ENCODE measurements at regions not wholly inside any gene's neighbourhood (a gene's known extent, or its start where the extent isn't known, plus 50 kb on each side); places are given as distances from the start of the nearest gene placed in this dataset.

DNA sequence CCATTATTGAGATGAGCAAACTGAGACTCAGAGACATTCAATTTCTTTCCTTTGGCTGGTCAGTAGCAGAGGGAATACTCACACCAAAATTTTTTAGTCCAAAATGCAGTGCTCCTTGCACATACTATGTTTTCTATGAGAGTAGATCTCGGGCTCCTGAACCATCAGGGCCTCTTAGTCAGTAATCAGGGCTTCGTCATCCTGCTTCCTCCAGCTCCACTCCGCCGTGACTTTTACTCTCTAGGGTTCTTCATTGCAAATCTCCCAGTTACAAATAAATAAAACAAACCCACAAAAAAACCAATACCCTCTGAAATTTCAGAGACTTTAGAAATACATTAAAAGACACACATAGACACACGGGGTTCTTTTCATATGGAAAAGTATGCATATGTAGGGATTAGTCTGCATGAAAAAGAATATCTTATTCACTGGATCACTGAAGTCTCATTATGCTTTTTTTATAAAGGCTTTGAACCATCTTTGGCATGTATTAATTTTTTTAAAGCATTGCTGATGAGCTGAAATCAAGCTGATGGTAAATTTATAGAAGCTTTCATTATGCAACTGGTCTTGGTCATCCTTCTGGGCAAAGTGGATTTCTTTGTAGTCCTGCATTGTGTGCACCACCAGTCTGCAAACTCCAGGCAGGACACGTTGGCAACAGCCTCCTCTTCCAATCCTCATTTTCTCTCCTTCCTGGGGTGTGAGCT is 235.0 kb downstream of the ICOS start:
- H3K4me1 ChIP-seq = no peaks in the 10 kb centered on the region

DNA sequence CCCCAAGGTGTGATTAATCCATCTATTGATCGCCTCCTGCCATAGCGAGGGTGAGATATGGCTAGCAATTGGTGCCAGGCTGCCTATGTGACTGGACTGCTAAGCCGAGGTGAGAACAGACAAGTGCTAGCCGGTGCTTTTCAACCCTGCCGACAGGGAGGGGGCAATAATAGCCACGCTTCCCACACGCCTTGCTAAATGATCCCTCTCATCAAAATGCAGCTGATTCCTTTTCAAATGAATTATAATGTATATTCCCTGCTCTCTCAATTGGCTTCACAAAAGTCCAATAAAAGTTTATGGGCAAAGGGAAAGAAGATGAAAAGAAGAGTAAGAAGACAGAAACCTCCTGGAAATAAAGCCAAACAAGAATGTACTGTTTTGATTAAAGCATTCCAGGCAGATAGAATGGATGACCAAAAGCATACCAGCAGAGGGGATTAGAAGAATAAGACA is 235.6 kb downstream of the ICOS start:
- Histone ChIP-seq H3K4me3 (no peak overlapping the region), H3K27ac (no peak overlapping the region), H3K4me1 (no peaks in the 10 kb centered on the region), H3K9me3 (no peaks in the 10 kb centered on the region), H3K36me3 (no peaks in the 10 kb centered on the region), H3K27me3 (no peaks in the 10 kb centered on the region)
- DNase-seq = no peak
- in situ Hi-C loops (cut with MboI; ENCODE audit: low pct_ligation_motif_present in 1 of 4, low pct_unique_long_range_greater_than_20kb in 1 of 4, low sequenced_read_pairs in 3 of 4) = no loop called here
- intact Hi-C loops (cut with DNase I; ENCODE audit: low total_unique reads) = no loop called here
- WGBS, 2 donors (ENCODE audit: low coverage in 1 of 2) = 39 to 45% methylated on average over 6 to 7 of the region's 7 CpGs
- TF ChIP-seq POLR2AphosphoS5 (IDR thresholded peaks at IDR 0.05) = no peak
- no peak for TF ChIP-seq EP300 (IDR thresholded peaks at IDR 0.05; ENCODE audit: low read depth)
- TF ChIP-seq POLR2A (IDR thresholded peaks at IDR 0.05) = no peak
- TF ChIP-seq, protein P1, sequence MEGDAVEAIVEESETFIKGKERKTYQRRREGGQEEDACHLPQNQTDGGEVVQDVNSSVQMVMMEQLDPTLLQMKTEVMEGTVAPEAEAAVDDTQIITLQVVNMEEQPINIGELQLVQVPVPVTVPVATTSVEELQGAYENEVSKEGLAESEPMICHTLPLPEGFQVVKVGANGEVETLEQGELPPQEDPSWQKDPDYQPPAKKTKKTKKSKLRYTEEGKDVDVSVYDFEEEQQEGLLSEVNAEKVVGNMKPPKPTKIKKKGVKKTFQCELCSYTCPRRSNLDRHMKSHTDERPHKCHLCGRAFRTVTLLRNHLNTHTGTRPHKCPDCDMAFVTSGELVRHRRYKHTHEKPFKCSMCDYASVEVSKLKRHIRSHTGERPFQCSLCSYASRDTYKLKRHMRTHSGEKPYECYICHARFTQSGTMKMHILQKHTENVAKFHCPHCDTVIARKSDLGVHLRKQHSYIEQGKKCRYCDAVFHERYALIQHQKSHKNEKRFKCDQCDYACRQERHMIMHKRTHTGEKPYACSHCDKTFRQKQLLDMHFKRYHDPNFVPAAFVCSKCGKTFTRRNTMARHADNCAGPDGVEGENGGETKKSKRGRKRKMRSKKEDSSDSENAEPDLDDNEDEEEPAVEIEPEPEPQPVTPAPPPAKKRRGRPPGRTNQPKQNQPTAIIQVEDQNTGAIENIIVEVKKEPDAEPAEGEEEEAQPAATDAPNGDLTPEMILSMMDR (IDR thresholded peaks at IDR 0.05) = no peak

More for the DNA sequence above, 235.0 kb downstream of the ICOS start:
- WGBS, 2 donors (ENCODE audit: low coverage in 1 of 2) = 69 to 89% methylated on average over 4 to 6 of the region's 6 CpGs
- intact Hi-C loops (cut with DNase I; ENCODE audit: low total_unique reads) (no loop called here), in situ Hi-C loops (cut with MboI; ENCODE audit: low pct_ligation_motif_present in 1 of 4, low pct_unique_long_range_greater_than_20kb in 1 of 4, low sequenced_read_pairs in 3 of 4) (no loop called here)
- Histone ChIP-seq H3K27ac (no peak overlapping the region), H3K9me3 (no peaks in the 10 kb centered on the region), H3K4me3 (no peak overlapping the region), H3K27me3 (no peaks in the 10 kb centered on the region), H3K36me3 (no peaks in the 10 kb centered on the region)
- no peak for DNase-seq
- TF ChIP-seq EP300 (IDR thresholded peaks at IDR 0.05; ENCODE audit: low read depth) (no peak), POLR2A (IDR thresholded peaks at IDR 0.05) (no peak), POLR2AphosphoS5 (IDR thresholded peaks at IDR 0.05) (no peak)
- TF ChIP-seq, protein P1 (IDR thresholded peaks at IDR 0.05) = no peak

DNA sequence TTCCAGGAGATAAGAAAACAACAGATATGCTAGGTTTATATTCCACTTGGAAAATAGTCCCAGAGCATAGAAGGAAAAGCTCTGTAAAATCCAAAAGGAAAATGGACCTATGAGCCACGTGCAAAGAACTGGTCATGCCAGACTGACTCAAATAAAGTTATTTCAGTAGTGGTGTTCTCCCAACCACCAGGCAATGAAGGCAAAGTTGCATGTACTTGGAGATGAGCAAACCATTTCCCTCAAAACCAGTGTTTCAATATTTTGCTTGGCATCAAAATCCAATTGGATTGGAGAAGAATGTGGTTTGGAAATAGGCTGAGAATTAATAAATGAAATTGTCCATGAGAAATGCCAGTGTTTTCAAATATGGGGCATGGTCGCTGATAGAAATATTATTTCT is 237.5 kb downstream of the ICOS start:
- in situ Hi-C loops (cut with MboI; ENCODE audit: low pct_ligation_motif_present in 1 of 4, low pct_unique_long_range_greater_than_20kb in 1 of 4, low sequenced_read_pairs in 3 of 4) = no loop called here
- Histone ChIP-seq H3K27me3 (no peaks in the 10 kb centered on the region), H3K27ac (no peak overlapping the region), H3K4me3 (no peak overlapping the region), H3K4me1 (no peaks in the 10 kb centered on the region), H3K9me3 (no peaks in the 10 kb centered on the region), H3K36me3 (no peaks in the 10 kb centered on the region)
- 38 to 57% methylated on average over 2 of the region's 2 CpGs for WGBS, 2 donors (ENCODE audit: low coverage in 1 of 2)
- TF ChIP-seq POLR2AphosphoS5 (IDR thresholded peaks at IDR 0.05) (no peak), POLR2A (IDR thresholded peaks at IDR 0.05) (no peak)
- no peak for DNase-seq
- intact Hi-C loops (cut with DNase I; ENCODE audit: low total_unique reads) = no loop called here

DNA sequence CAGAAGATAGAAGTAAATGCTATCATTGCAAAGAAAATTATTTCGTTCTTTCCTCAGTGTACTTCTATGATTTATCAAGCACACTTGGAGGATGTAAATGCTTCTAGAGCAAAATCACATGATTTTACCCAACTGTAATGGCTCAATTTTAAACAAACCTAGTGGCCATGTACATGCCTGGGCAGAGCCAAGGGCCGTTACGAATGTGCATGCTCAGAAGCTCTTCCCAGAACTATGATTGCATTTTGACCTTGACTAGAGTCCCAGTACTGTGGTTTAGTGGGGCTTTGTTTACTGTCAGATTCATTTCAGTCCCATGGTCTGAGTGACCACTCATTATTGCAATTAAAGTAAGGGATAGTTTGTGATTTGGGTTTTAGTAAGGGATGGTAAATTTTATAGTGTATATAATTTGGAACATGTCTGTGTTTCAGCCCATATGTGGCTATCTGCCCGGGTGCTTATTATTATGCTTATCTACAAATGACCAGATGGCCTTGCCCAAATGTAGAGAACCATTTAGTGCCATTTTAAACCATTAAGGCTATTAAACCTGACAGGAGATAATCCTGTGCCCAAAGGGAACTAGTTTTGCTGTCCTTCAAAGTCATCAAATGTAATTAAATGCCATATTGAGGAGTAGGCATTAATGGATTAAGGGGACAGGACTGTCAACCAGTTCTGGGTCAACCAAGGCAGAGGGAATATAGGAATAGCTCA is 239.1 kb downstream of the ICOS start:
- WGBS, 2 donors (ENCODE audit: low coverage in 1 of 2) = 66 to 80% methylated on average over 3 to 4 of the region's 4 CpGs
- H3K9me3 ChIP-seq = no peaks in the 10 kb centered on the region
- TF ChIP-seq, protein P1 (IDR thresholded peaks at IDR 0.05) = no peak
- TF ChIP-seq POLR2A (IDR thresholded peaks at IDR 0.05) = no peak
- no peak for TF ChIP-seq POLR2AphosphoS5 (IDR thresholded peaks at IDR 0.05)
- TF ChIP-seq EP300 (IDR thresholded peaks at IDR 0.05; ENCODE audit: low read depth) = no peak
- H3K27ac ChIP-seq = no peak overlapping the region
- DNase-seq = no peak
- H3K4me3 ChIP-seq = no peak overlapping the region
- H3K36me3 ChIP-seq = no peaks in the 10 kb centered on the region
- intact Hi-C loops (cut with DNase I; ENCODE audit: low total_unique reads) (no loop called here), in situ Hi-C loops (cut with MboI; ENCODE audit: low pct_ligation_motif_present in 1 of 4, low pct_unique_long_range_greater_than_20kb in 1 of 4, low sequenced_read_pairs in 3 of 4) (no loop called here)
- H3K27me3 ChIP-seq = no peaks in the 10 kb centered on the region
- no peaks in the 10 kb centered on the region for H3K4me1 ChIP-seq
